HUES64 (cell line): ENCODE measurements at regions not wholly inside any gene's neighbourhood (a gene's known extent, or its start where the extent isn't known, plus 50 kb on each side); places are given as distances from the start of the nearest gene placed in this dataset.

Source experiments
- H3K27ac ChIP-seq: 2 replicates; pipeline ENCODE4 v1.7.0; 2013; ENCODE audit warnings: low read depth, low read length, inconsistent platforms
- H3K27me3 ChIP-seq: 2 replicates; pipeline ENCODE4 v1.6.1; 2013; ENCODE audit warnings: mild to moderate bottlenecking, low read length; ENCODE audit not compliant: insufficient read depth
- H3K36me3 ChIP-seq: 2 replicates; pipeline ENCODE4 v1.6.1; 2013; ENCODE audit warnings: mild to moderate bottlenecking, low read length; ENCODE audit not compliant: insufficient read depth
- H3K4me1 ChIP-seq: 2 replicates; pipeline ENCODE4 v1.6.1; 2013; ENCODE audit warnings: mild to moderate bottlenecking, low read length, moderate library complexity; ENCODE audit not compliant: insufficient read depth
- H3K4me3 ChIP-seq: 2 replicates; pipeline ENCODE4 v1.5.1; 2013; ENCODE audit warnings: mild to moderate bottlenecking, low read length, moderate library complexity
- H3K9ac ChIP-seq: 2 replicates; pipeline ENCODE4 v1.6.1; 2013; ENCODE audit warnings: mild to moderate bottlenecking, low read depth, low read length
- H3K9me3 ChIP-seq: 2 replicates; pipeline ENCODE4 v1.6.1; 2013; ENCODE audit warnings: low read depth, low read length; ENCODE audit not compliant: insufficient read depth
- WGBS: fragments of 150-250, 120-280 bp; methylation state at CpG from one replicate; pipeline ENCODE4 v1.1.7; 2013; ENCODE audit warnings: missing lambda C conversion rate; 5-methylcytosine and 5-hydroxymethylcytosine counted together

- over 99% methylated on average over 2 of the region's 2 CpGs for WGBS
- H3K36me3 ChIP-seq = no peaks in the 10 kb centered on the region
- H3K9me3 ChIP-seq = no peaks in the 10 kb centered on the region
- no peak overlapping the region for H3K27ac ChIP-seq
- no peak overlapping the region for H3K4me3 ChIP-seq
- H3K9ac ChIP-seq = no peak overlapping the region
- H3K27me3 ChIP-seq = no peaks in the 10 kb centered on the region
- no peaks in the 10 kb centered on the region for H3K4me1 ChIP-seq
Measured at GRCh38 chr5:99948850-99949249, 586.3 kb upstream of the FAM174A start.

- Histone ChIP-seq H3K27me3 (no peaks in the 10 kb centered on the region), H3K36me3 (no peaks in the 10 kb centered on the region), H3K9me3 (no peaks in the 10 kb centered on the region), H3K9ac (no peak overlapping the region), H3K27ac (no peak overlapping the region), H3K4me3 (no peak overlapping the region), H3K4me1 (no peaks in the 10 kb centered on the region)
- WGBS = 96% methylated on average over 10 of the region's 12 CpGs
Measured at GRCh38 chr5:99945478-99946442, 589.4 kb upstream of the FAM174A start.

- H3K27me3 ChIP-seq = no peaks in the 10 kb centered on the region
- H3K4me3 ChIP-seq = no peak overlapping the region
- H3K9ac ChIP-seq = no peak overlapping the region
- no peaks in the 10 kb centered on the region for H3K4me1 ChIP-seq
- no peaks in the 10 kb centered on the region for H3K9me3 ChIP-seq
- no peak overlapping the region for H3K27ac ChIP-seq
- H3K36me3 ChIP-seq = no peaks in the 10 kb centered on the region
Measured at GRCh38 chr5:99940540-99940939, 594.6 kb upstream of the FAM174A start.

- Histone ChIP-seq H3K27ac (no peak overlapping the region), H3K9ac (no peak overlapping the region), H3K27me3 (no peaks in the 10 kb centered on the region), H3K36me3 (no peaks in the 10 kb centered on the region), H3K4me1 (no peaks in the 10 kb centered on the region), H3K4me3 (no peak overlapping the region), H3K9me3 (no peaks in the 10 kb centered on the region)
- no CpG with 5 or more reads among the region's 1 CpG for WGBS
Measured at GRCh38 chr5:99936911-99937310, 598.3 kb upstream of the FAM174A start.

- Histone ChIP-seq H3K36me3 (no peaks in the 10 kb centered on the region), H3K4me1 (no peaks in the 10 kb centered on the region), H3K9me3 (peaks cover 4% of the 10 kb centered on the region; the same call in 1 of the 2 replicates), H3K27ac (no peak overlapping the region), H3K27me3 (no peaks in the 10 kb centered on the region), H3K9ac (no peak overlapping the region), H3K4me3 (no peak overlapping the region)
Measured at GRCh38 chr5:99929806-99930135, 605.4 kb upstream of the FAM174A start.

GRCh38 chr5:99929067-99929805, 605.9 kb upstream of the FAM174A start:
- H3K27me3 ChIP-seq = no peaks in the 10 kb centered on the region
- no peak overlapping the region for H3K9ac ChIP-seq
- H3K27ac ChIP-seq = no peak overlapping the region
- H3K4me3 ChIP-seq = no peak overlapping the region
- peaks cover 4% of the 10 kb centered on the region; the same call in 1 of the 2 replicates for H3K9me3 ChIP-seq
- 88% methylated on average over 2 of the region's 2 CpGs for WGBS
- H3K4me1 ChIP-seq = no peaks in the 10 kb centered on the region
- H3K36me3 ChIP-seq = no peaks in the 10 kb centered on the region

- Histone ChIP-seq H3K27ac (no peak overlapping the region), H3K9ac (no peak overlapping the region), H3K9me3 (peaks cover 4% of the 10 kb centered on the region; the same call in 1 of the 2 replicates), H3K36me3 (no peaks in the 10 kb centered on the region), H3K27me3 (no peaks in the 10 kb centered on the region), H3K4me3 (no peak overlapping the region), H3K4me1 (no peaks in the 10 kb centered on the region)
- WGBS = 94% methylated on average over 4 of the region's 4 CpGs
Measured at GRCh38 chr5:99928490-99928889, 606.7 kb upstream of the FAM174A start.

GRCh38 chr5:99926463-99926862, 608.7 kb upstream of the FAM174A start:
- H3K4me1 ChIP-seq = no peaks in the 10 kb centered on the region
- H3K36me3 ChIP-seq = no peaks in the 10 kb centered on the region
- peaks cover 4% of the 10 kb centered on the region; the same call in 1 of the 2 replicates for H3K9me3 ChIP-seq
- H3K4me3 ChIP-seq = no peak overlapping the region
- 92% methylated on average over 1 of the region's 1 CpG for WGBS
- no peak overlapping the region for H3K9ac ChIP-seq
- H3K27ac ChIP-seq = no peak overlapping the region
- no peaks in the 10 kb centered on the region for H3K27me3 ChIP-seq

- Histone ChIP-seq H3K9me3 (no peaks in the 10 kb centered on the region), H3K27me3 (no peaks in the 10 kb centered on the region), H3K9ac (no peak overlapping the region), H3K4me1 (no peaks in the 10 kb centered on the region), H3K36me3 (no peaks in the 10 kb centered on the region), H3K27ac (no peak overlapping the region), H3K4me3 (no peak overlapping the region)
Measured at GRCh38 chr5:99922386-99922785, 612.8 kb upstream of the FAM174A start.

GRCh38 chr5:99911971-99912370, 623.2 kb upstream of the FAM174A start:
- Histone ChIP-seq H3K4me3 (no peak overlapping the region), H3K9ac (no peak overlapping the region), H3K9me3 (no peaks in the 10 kb centered on the region), H3K27me3 (no peaks in the 10 kb centered on the region), H3K36me3 (no peaks in the 10 kb centered on the region), H3K27ac (no peak overlapping the region), H3K4me1 (peaks cover 3% of the 10 kb centered on the region; the same call in 1 of the 2 replicates)
- 78% methylated on average over 1 of the region's 1 CpG for WGBS

GRCh38 chr5:99906776-99907175, 628.4 kb upstream of the FAM174A start:
- H3K9me3 ChIP-seq = no peaks in the 10 kb centered on the region
- H3K27me3 ChIP-seq = no peaks in the 10 kb centered on the region
- 90% methylated on average over 1 of the region's 1 CpG for WGBS
- H3K27ac ChIP-seq = no peak overlapping the region
- H3K4me3 ChIP-seq = no peak overlapping the region
- H3K4me1 ChIP-seq = no peaks in the 10 kb centered on the region
- H3K9ac ChIP-seq = no peak overlapping the region
- H3K36me3 ChIP-seq = no peaks in the 10 kb centered on the region
